Thyroid gland (tissue), 4 donors: ENCODE measurements at regions not wholly inside any gene's neighbourhood (a gene's known extent, or its start where the extent isn't known, plus 50 kb on each side); places are given as distances from the start of the nearest gene placed in this dataset.

ENCODE experiments used
- CTCF ChIP-seq, 6 experiments: fragments of 200-600 bp in 3 of 6; fragments of 450-650 bp in 3 of 6; sonication (generic) in 3 of 6; IDR thresholded peaks; one replicate each; pipeline ENCODE4 v1.5.1; 2016 to 2019; ENCODE audit warnings: antibody characterized with exemption in 6 of 6, mild to moderate bottlenecking in 2 of 6, inconsistent platforms in 1 of 6, moderate library complexity in 1 of 6
- POLR2A ChIP-seq, 2 donors: fragments of 450-650 bp; IDR thresholded peaks; one replicate each; pipeline ENCODE4 v1.6.1; 2017; ENCODE audit warnings: antibody characterized with exemption in 2 of 2, mild to moderate bottlenecking in 2 of 2, moderate library complexity in 1 of 2

DNA sequence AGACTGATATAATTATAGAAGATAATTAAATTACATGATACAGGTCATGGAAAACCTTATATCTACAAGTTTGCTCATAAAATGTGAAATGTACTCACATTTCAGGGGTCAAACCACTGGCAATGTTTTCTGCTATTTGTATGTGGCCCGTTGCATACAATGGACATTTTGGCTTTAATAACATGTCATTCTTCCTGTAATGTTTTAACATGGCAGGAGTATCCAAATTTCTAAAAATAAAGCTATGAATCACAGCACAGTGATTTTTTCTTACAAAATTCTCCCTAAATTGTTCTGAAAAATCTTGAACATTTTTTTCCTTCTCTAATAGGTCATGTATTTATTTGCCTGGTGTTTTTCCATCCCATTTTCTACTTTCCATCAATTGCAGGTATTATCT is 305.7 kb downstream of the SMOC2 start:
- TF ChIP-seq POLR2A (IDR thresholded peaks at IDR 0.05), result no peak
- TF ChIP-seq CTCF (IDR thresholded peaks at IDR 0.05), result no peak
